Adrenal gland (tissue), 9 donors: ENCODE measurements at regions not wholly inside any gene's neighbourhood (a gene's known extent, or its start where the extent isn't known, plus 50 kb on each side); places are given as distances from the start of the nearest gene placed in this dataset.

Experiments
- DNase-seq, 7 donors: peaks; one replicate each; pipeline ENCODE4 v3.0.0-alpha.2; 2019 to 2020
- H3K27ac ChIP-seq, 5 donors: fragments of 200-600 bp; sonication (generic) in 4 of 5; 1 replicate in 3 of 5; 2 replicates in 2 of 5; pipeline versions ENCODE4 v1.5.1 to v1.8.0; 2016 to 2020; ENCODE audit warnings: mild to moderate bottlenecking in 1 of 5
- H3K27me3 ChIP-seq: fragments of 200-600 bp; 2 replicates; pipeline ENCODE4 v1.8.0; 2021
- H3K36me3 ChIP-seq, 2 donors: fragments of 200-600 bp; replicated peaks in 1 of 2; 1 replicate in 1 of 2; 2 replicates in 1 of 2; pipeline versions ENCODE4 v1.5.1 to v1.8.0; 2018 to 2022
- H3K4me1 ChIP-seq, 2 donors: fragments of 200-600 bp; replicated peaks in 1 of 2; 1 replicate in 1 of 2; 2 replicates in 1 of 2; pipeline versions ENCODE4 v1.5.1 to v1.8.0; 2018 to 2021
- H3K4me3 ChIP-seq, 4 donors: fragments of 200-600 bp; sonication (generic) in 3 of 4; one replicate each; pipeline ENCODE4 v1.5.1; 2016 to 2018
- H3K9me3 ChIP-seq, 3 donors: fragments of 200-600 bp; sonication (generic) in 1 of 3; replicated peaks in 1 of 3; 1 replicate in 2 of 3; 2 replicates in 1 of 3; pipeline versions ENCODE4 v1.5.1 to v1.8.0; 2016 to 2021
- CTCF ChIP-seq, 6 experiments: fragments of 450-650 bp in 4 of 6; fragments of 200-600 bp in 2 of 6; sonication (generic) in 1 of 6; IDR thresholded peaks; 1 replicate in 5 of 6; 2 replicates in 1 of 6; pipeline versions ENCODE4 v1.5.1 to v1.8.0; 2016 to 2021; ENCODE audit warnings: antibody characterized with exemption in 6 of 6, mild to moderate bottlenecking in 2 of 6, moderate library complexity in 1 of 6
- POLR2A ChIP-seq, 2 donors: fragments of 450-650 bp; IDR thresholded peaks; one replicate each; pipeline ENCODE4 v1.6.1; 2017; ENCODE audit warnings: antibody characterized with exemption in 2 of 2, mild to moderate bottlenecking in 2 of 2, moderate library complexity in 1 of 2
- WGBS, 4 donors: extraction: QIAGEN DNeasy Blood & Tissue Kit in 2 of 4; methylation state at CpG; one replicate each; pipeline versions ENCODE4 v1.1.5 to v1.1.7; 2013 to 2017; 5-methylcytosine and 5-hydroxymethylcytosine counted together
- intact Hi-C, 2 donors: fragments of 100-400 bp; cut with DNase I; formaldehyde crosslinking; loops; one replicate each; pipeline versions ENCODE4 v1.14.1 to v1.15.0; 2022 to 2023
- donor health status: healthy with polysubstance abuse.
- donor health status: Bipolar disorder and iron deficiency.
- donor health status: DM: yes; HTN: yes; CAD: no.
- donor health status: DM: no; HTN: no; CAD: no.
- donor health status: DM: no; HTN: no; CAD: no.

GRCh38 chr11:28596816-28597215, 488.6 kb downstream of the METTL15 start:
- no peaks in the 10 kb centered on the region for H3K27me3 ChIP-seq
- H3K9me3 ChIP-seq = no peaks in the 10 kb centered on the region
- intact Hi-C loops = no loop called here
- H3K27ac ChIP-seq = no peak overlapping the region
- no peaks in the 10 kb centered on the region for H3K36me3 ChIP-seq
- 93 to 100% (median 96%) methylated on average over 2 of the region's 2 CpGs for WGBS, 4 donors
- H3K4me1 ChIP-seq = no peaks in the 10 kb centered on the region
- no peak overlapping the region for H3K4me3 ChIP-seq
- TF ChIP-seq CTCF (IDR thresholded peaks at IDR 0.05) (no peak), POLR2A (IDR thresholded peaks at IDR 0.05) (no peak)
- no peak for DNase-seq

- no peak for TF ChIP-seq POLR2A (IDR thresholded peaks at IDR 0.05)
- H3K4me3 ChIP-seq = no peak overlapping the region
- H3K4me1 ChIP-seq = no peaks in the 10 kb centered on the region
- H3K36me3 ChIP-seq = no peaks in the 10 kb centered on the region
- no peaks in the 10 kb centered on the region for H3K9me3 ChIP-seq
- DNase-seq = no peak
- no peak overlapping the region for H3K27ac ChIP-seq
- intact Hi-C loops = no loop called here
- no peaks in the 10 kb centered on the region for H3K27me3 ChIP-seq
Observed at GRCh38 chr11:28592141-28592540, 484.0 kb downstream of the METTL15 start.

- TF ChIP-seq CTCF (IDR thresholded peaks at IDR 0.05) = no peak
- TF ChIP-seq POLR2A (IDR thresholded peaks at IDR 0.05) = no peak
- intact Hi-C loops = no loop called here
- H3K4me1 ChIP-seq = no peaks in the 10 kb centered on the region
Observed at GRCh38 chr11:28584992-28585391, 476.8 kb downstream of the METTL15 start.

DNA sequence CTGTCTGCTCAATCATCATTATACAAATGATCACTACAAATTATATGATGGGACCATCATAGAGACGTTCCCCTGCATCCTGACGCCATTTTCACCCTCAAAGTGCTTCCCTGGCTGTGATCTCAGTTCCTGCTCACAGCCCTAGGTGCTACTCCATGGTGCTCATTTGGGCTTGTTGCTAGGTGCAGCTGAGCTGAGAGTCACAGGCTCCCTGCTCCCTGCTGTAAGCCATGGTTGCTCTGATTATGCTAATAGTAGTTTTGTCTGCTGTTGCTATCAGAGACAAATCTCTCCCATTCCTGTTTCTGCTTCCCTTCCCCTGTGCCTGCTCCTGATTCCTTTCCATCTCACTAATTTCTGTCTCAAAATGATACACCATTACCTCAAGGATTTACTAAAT, 474.3 kb downstream of the METTL15 start:
- 67 to 70% (median 69%) methylated on average over 2 of the region's 2 CpGs for WGBS, 4 donors
- no peaks in the 10 kb centered on the region for H3K4me1 ChIP-seq
- H3K4me3 ChIP-seq = no peak overlapping the region
- H3K9me3 ChIP-seq = no peaks in the 10 kb centered on the region
- H3K27ac ChIP-seq = no peak overlapping the region
- TF ChIP-seq POLR2A (IDR thresholded peaks at IDR 0.05) = no peak
- TF ChIP-seq CTCF (IDR thresholded peaks at IDR 0.05) = no peak
- intact Hi-C loops = no loop called here
- no peaks in the 10 kb centered on the region for H3K27me3 ChIP-seq
- no peaks in the 10 kb centered on the region for H3K36me3 ChIP-seq
- no peak for DNase-seq

More at GRCh38 chr11:28584992-28585391, 476.8 kb downstream of the METTL15 start:
- Histone ChIP-seq H3K4me3 (no peak overlapping the region), H3K36me3 (no peaks in the 10 kb centered on the region), H3K27ac (no peak overlapping the region), H3K9me3 (no peaks in the 10 kb centered on the region), H3K27me3 (no peaks in the 10 kb centered on the region)
- DNase-seq = no peak

GRCh38 chr11:28581286-28582242, 473.4 kb downstream of the METTL15 start:
- no peaks in the 10 kb centered on the region for H3K9me3 ChIP-seq
- DNase-seq = no peak
- intact Hi-C loops = no loop called here
- no peak overlapping the region for H3K4me3 ChIP-seq
- no peaks in the 10 kb centered on the region for H3K27me3 ChIP-seq
- 84 to 88% (median 86%) methylated on average over 17 of the region's 17 CpGs for WGBS, 4 donors
- H3K27ac ChIP-seq = no peak overlapping the region
- TF ChIP-seq POLR2A (IDR thresholded peaks at IDR 0.05) = no peak
- no peak for TF ChIP-seq CTCF (IDR thresholded peaks at IDR 0.05)
- H3K36me3 ChIP-seq = no peaks in the 10 kb centered on the region
- no peaks in the 10 kb centered on the region for H3K4me1 ChIP-seq
